HG02870 (cell line): ENCODE measurements at regions not wholly inside any gene's neighbourhood (a gene's known extent, or its start where the extent isn't known, plus 50 kb on each side); places are given as distances from the start of the nearest gene placed in this dataset.
"Not testable (repeated sequence)": the region's sequence is repeated elsewhere in the genome, so short reads cannot be mapped to it uniquely, and the experiment has no call there.

Experiments
- ATAC-seq: cut with Tn5 transposase; IDR thresholded peaks from one replicate; pipeline ENCODE4 v1.9.1; 2021; ENCODE audit warnings: mild to moderate bottlenecking, moderate library complexity; ENCODE audit not compliant: unreplicated experiment

DNA sequence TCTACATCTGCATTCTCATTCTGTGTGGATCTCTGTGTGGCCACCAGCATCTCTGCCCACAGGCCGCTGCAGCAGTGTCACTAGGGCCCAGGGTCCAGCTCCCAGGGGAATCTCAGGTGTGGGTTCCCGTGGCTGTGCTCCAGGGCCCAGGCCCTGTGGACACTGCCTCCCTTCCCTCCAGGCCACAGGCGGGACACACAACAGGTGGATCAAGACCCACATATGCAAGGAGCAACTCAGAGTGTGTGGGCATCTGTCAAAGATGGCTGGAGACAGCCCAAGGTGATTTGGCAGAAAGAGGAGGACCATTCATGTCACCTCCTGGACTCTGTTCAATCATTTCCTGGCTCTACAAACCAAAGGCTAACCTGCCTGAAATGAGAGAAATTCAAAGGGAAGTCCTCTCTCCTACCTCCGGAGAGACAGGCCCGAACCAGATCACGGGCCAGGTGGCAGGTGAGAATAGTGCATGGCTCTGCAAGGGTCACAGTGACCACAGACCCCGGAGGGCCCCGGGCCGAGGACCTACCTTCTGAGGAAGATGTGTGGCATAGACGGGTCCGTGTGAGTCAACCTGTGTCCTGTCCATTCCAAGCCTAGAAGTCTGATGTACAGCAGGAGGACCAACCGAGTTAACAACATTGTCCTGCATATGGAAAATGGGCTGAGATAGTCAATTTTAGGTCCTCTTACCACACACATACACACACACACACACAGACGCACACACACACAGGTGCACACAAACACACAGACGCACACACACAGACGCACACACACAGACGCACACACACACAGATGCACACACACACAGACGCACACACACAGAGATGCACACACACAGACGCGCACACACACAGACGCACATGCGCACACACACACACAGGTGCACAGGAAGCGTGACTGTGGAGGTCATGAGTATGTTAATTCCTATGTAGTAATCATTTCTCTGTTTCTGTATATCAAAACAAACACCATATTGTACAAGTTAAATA, 1068.5 kb downstream of the BRD1 start:
- ATAC-seq: no peak

DNA sequence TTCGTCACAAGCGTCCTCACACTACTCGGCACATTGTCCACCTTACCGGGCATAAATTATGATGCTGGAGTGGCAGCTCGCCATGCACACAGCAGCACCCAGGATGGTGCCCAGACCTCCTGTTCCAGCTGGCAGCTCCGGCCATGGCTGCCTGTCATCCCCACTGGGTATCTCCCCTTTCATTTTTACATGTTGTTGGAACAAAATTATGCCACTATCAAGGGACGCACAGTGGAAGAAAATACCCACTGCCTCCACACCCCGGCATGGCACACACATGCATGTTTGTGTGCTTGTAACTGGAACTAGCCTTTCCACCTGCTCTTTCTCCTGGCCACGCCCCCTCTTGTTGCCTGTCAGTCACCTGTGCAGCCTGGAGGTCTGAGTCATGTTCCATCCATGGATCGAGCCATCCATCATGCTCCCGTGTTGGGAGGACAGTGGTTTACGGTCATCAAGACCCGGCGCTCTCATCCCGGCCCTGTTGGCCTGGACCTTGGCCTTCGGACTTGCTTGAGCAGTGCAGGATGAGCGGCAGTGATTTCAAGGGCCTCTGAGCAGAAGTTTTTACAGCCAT, 1069.6 kb downstream of the BRD1 start:
- no peak for ATAC-seq

GRCh38 chr22:48757581-48757980, 1070.1 kb downstream of the BRD1 start:
- no peak for ATAC-seq

GRCh38 chr22:48757135-48757534, 1070.5 kb downstream of the BRD1 start:
- not testable (repeated sequence) for ATAC-seq

DNA sequence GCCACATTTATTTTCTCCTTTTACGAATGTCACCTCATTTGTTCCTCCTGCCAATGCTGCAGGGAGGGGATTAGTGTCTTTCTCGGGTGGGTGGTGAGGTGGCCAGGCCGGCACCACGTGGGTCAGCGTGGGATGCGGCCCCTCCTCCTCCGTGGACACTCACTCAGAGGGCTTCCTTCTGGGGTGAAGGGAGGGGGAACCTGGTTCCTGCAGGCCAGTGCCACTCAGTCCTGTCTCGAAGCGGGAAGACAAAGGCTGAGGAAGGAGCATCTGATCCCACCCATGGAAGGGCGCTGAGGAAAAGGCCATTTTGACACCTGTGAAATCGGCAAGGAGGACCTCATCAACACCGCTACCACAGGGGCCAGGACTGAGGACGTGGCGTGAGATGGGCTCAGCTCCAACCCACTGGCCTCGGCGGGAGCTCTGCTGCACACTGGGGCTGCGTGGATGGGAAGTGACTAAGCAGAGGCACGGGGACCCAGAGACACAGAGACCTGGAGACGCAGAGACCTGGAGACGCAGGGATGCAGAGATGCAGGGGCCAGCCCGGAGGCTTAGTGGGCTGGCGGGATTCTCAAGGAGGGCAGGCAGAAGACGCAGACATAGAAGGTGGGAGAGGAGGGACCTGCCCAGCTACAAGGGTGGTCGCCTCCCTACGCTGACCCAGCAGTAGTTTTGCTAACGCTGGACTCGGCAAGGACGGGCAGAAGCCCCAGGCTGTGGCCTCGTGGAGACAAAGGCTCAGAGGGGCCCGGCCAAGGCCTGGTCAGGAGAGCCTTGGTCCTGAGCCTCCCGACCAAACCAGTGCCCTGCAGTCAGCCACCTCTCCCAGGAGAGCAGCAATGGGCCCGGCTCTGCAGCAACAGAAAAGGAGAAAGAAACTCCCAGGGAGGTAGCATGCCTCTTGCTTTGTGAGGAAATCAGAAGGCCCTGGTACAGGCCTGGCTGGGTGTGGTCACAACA, 1071.2 kb downstream of the BRD1 start:
- no peak for ATAC-seq

DNA sequence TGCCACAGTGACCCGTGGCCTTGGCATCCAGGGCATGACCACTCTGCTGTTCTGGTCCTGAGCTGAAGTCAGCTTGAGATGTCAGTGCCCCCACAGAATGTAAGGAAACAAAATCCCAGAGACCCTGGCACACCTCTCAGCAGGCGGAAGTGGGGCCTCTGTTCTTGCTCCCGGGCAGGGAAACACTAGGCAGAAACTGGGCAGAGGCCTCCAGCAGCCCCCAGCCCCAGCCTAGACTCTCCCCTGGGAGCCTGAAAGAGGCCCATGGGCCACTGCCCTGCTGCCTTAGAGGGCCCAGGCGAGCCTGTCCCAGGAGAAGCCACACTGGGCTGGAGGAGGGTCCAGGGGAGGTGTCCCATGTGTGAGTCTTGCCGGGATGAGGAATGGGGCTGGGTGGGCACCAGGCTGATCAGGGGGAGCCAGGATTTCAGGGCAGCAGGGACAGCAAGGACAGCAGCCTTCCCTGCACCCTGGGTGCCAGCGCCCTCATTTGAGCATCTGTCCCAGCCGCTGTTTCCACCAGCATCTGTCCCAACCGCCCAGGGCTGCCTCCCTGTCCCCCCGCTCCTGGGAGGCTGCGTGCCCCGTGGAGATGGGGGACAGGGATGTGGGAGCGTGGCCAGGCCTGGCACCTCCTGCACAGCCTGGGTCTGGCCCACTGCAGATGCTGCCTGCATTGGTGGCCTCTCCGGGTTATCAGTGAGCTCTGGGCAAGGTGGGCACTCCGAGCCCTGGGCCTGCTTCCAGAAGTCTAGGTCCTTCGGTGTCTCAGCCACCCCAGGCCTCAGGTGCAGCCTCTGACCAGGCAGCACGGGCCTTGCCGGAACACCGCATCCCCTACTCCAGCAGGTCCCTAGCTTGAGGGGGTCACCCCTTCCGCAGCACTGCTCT, 1072.4 kb downstream of the BRD1 start:
- no peak for ATAC-seq

- ATAC-seq: no peak
Observed at GRCh38 chr22:48754611-48755058, 1073.0 kb downstream of the BRD1 start.

DNA sequence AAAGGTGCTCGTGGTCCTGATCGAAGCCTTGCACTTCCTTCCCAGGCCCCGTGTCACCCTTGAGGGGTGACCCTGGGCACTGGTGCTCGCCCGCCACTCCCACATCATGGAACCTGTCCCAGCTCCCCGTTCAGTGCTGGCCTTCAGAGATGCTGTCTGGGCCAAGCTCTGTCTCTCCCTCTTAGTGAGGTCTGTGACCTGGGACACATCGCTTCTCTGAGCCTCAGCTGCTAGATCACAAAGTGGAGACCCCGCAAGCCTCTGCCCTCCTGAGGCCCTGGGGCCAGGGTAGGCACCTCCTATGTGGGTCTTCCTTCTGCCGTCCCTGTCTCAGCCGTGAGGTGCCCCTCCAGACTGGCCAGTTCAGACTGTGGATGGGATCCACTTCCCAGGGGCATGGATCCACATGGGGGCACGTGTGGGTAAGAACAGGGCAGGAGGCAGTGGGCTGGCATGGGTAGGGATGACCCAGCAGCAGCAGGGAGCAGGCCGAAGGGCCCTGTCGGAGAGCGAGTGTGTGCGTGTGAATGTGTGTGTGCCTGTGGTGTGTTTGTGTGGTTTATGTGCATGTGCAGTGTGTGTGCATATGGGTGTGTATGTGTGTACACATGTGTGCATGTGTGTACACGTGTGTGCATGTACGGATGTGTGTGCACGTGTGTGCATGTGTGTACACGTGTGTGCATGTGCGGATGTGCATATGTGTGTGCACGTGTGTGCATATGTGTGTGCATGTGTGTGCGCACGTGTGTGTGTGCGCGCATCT, 1073.7 kb downstream of the BRD1 start:
- ATAC-seq: no peak

GRCh38 chr22:48753381-48753730, 1074.3 kb downstream of the BRD1 start:
- ATAC-seq: no peak

GRCh38 chr22:48752451-48753380, 1075.0 kb downstream of the BRD1 start:
- ATAC-seq: no peak

GRCh38 chr22:48751539-48752437, 1075.9 kb downstream of the BRD1 start:
- ATAC-seq: no peak

DNA sequence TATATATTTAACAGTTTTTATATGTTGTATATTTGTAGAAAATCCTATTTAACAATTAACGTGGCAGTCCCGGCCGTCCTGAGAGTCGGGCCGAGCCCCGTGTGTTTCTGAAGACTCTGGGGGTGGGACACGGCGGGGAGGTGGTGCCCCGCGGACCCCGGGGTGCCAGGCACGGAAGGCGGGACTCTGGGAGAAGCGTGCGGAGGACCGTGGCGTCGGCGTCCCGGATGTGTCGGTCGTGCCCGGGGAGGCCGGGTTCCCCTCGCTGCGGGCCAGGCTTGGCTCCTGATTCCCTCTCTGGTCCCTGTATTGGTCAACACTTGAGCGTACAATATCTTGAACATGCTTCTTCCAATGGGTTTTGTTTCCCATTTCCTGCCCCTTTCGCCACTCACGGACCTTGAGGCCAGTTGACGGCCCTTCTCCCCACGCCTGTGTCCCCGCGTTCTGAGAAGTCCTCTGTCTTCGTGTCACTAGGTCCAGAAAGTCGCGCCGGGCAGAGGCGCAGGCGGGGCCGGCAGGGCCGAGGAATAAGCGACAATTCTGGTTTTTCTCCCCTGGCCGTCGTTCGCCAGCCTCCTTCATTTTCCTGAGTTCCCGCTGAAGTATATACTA, 1076.7 kb downstream of the BRD1 start:
- ATAC-seq: no peak

DNA sequence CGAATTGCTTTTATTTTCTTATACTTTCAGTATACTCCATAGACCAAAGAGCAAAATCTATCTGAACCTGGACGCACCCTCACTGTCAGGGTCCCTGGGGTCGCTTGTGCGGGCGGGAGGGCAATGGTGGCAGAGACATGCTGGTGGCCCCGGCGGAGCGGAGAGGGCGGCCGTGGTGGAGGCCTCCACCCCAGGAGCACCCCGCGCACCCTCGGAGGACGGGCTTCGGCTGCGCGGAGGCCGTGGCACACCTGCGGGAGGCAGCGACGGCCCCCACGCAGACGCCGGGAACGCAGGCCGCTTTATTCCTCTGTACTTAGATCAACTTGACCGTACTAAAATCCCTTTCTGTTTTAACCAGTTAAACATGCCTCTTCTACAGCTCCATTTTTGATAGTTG, 1077.4 kb downstream of the BRD1 start:
- ATAC-seq: no peak

GRCh38 chr22:48749555-48750227, 1078.0 kb downstream of the BRD1 start:
- ATAC-seq: no peak

GRCh38 chr22:48748860-48749554, 1078.7 kb downstream of the BRD1 start:
- ATAC-seq: no peak
